SK-N-MC (cell line): ENCODE measurements at regions not wholly inside any gene's neighbourhood (a gene's known extent, or its start where the extent isn't known, plus 50 kb on each side); places are given as distances from the start of the nearest gene placed in this dataset.

Experiments used
- EZH2 ChIP-seq: fragments of 200-600 bp; sonication (generic); IDR thresholded peaks from one replicate; pipeline ENCODE4 v1.6.1; 2017; ENCODE audit warnings: antibody characterized with exemption
- POLR2AphosphoS5 ChIP-seq: IDR thresholded peaks from 2 replicates; pipeline ENCODE4 v1.6.1; 2012; ENCODE audit warnings: mild to moderate bottlenecking, low read depth, low read length, borderline replicate concordance

DNA sequence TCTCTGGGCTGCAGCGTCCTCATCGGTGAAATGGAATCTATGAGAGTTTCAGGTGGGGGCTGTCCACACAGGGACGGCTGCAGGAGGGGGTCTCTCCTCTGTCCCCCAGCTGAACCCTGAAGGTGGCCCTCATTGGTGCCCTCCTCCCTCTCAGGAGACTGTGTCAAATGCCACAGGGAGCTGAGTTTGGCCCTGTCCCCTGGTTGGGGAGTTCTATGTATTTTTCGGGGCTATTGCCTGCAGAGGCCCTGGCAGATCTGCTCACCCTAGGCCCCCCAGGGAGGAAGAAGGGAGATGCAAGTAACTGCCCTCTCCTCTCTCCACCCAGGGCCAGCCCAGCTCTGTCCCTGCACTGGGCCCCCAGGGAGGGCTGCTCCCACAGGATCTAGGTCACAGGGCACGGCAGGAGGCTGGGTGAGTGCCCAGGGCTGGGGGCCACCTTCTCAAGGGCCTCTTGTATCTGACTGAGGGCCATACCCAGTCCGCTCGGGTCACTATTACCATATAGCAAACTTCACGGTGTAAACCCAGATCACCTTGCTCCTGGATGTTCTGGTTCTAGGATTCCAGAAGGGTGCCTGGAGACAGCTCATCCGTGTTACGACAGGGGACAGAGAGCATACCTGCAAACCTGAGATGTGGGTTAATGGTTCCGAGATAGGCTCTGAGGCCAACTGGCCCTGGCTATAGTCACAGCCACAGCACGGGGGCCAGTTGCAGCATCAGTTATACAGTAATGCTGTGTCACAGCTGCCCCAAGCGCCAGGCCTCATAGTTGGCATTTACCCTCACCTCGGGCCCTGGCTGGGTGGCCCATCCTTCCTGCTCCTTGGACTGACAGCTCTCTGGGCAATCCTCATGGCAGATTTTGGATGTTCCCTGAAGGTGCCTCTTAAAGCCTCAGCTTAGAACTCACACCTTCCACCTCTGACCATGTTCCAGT, 102.4 kb upstream of the PRR23E start:
- no peak for TF ChIP-seq POLR2AphosphoS5
- no peak for TF ChIP-seq EZH2
